GM12878 (cell line): ENCODE measurements at regions not wholly inside any gene's neighbourhood (a gene's known extent, or its start where the extent isn't known, plus 50 kb on each side); places are given as distances from the start of the nearest gene placed in this dataset.

ENCODE experiments used
- BACH1 ChIP-seq: fragments of 450-650 bp; IDR thresholded peaks from 2 replicates; pipeline ENCODE4 v1.6.1; 2017; ENCODE audit warnings: mild to moderate bottlenecking, borderline replicate concordance
- CBX5 ChIP-seq: sonication (generic); IDR thresholded peaks from 2 replicates; pipeline ENCODE4 v1.6.1; 2016; ENCODE audit warnings: low read depth, moderate library complexity, mild to moderate bottlenecking, inconsistent platforms
- EED ChIP-seq: sonication (generic); IDR thresholded peaks from 2 replicates; pipeline ENCODE4 v1.6.1; 2016; ENCODE audit warnings: antibody characterized with exemption, low read depth
- ETV6 ChIP-seq, 2 experiments: fragments of 450-650 bp in 1 of 2; IDR thresholded peaks in 1 of 2; conservative IDR thresholded peaks in 1 of 2; 2 replicates each; pipeline ENCODE4 v1.6.1; 2014; ENCODE audit warnings: antibody characterized with exemption in 1 of 2, borderline replicate concordance in 1 of 2, low read depth in 1 of 2, mild to moderate bottlenecking in 1 of 2, moderate library complexity in 1 of 2
- FOXM1 ChIP-seq: IDR thresholded peaks from 2 replicates; pipeline ENCODE4 v1.6.1; 2012; ENCODE audit warnings: low read depth, mild to moderate bottlenecking, inconsistent platforms, low read length, moderate library complexity
- IKZF1 ChIP-seq: fragments of 450-650 bp; conservative IDR thresholded peaks from 2 replicates; pipeline ENCODE4 v1.6.1; 2017; ENCODE audit warnings: antibody characterized with exemption, mild to moderate bottlenecking
- KDM1A ChIP-seq: fragments of 200-600 bp; sonication (generic); IDR thresholded peaks from 2 replicates; pipeline ENCODE4 v1.6.1; 2016; ENCODE audit warnings: borderline replicate concordance
- MTA3 ChIP-seq: IDR thresholded peaks from 2 replicates; pipeline ENCODE4 v1.6.1; 2012; ENCODE audit warnings: low read length, inconsistent platforms, borderline replicate concordance
- NR2F1 ChIP-seq: fragments of 450-650 bp; conservative IDR thresholded peaks from 2 replicates; pipeline ENCODE4 v1.6.1; 2017; ENCODE audit warnings: mild to moderate bottlenecking
- POLR2A ChIP-seq: IDR thresholded peaks from 2 replicates; pipeline ENCODE4 v1.6.1; 2011; ENCODE audit warnings: low read depth, mild to moderate bottlenecking, low read length
- POLR2AphosphoS5 ChIP-seq: IDR thresholded peaks from 2 replicates; pipeline ENCODE4 v1.6.1; 2011; ENCODE audit warnings: mild to moderate bottlenecking, low read length, inconsistent platforms
- RAD51 ChIP-seq: fragments of 450-650 bp; IDR thresholded peaks from 2 replicates; pipeline ENCODE4 v1.6.1; 2016; ENCODE audit warnings: moderate library complexity, mild to moderate bottlenecking, inconsistent platforms
- RFX5 ChIP-seq: IDR thresholded peaks from 2 replicates; pipeline ENCODE4 v1.6.1; 2011; ENCODE audit warnings: low read depth, low read length, improper control_type of control experiment
- RUNX3 ChIP-seq: IDR thresholded peaks from 2 replicates; pipeline ENCODE4 v1.6.1; 2012; ENCODE audit warnings: low read length, inconsistent platforms
- SIX5 ChIP-seq: IDR thresholded peaks from 2 replicates; pipeline ENCODE4 v1.6.1; 2011; ENCODE audit warnings: mild to moderate bottlenecking, low read depth, low read length, moderate library complexity; ENCODE audit not compliant: severe bottlenecking
- SREBF2 ChIP-seq: IDR thresholded peaks from 2 replicates; pipeline ENCODE4 v1.6.1; 2012; ENCODE audit warnings: mild to moderate bottlenecking, low read length
- SUPT20H ChIP-seq: IDR thresholded peaks from 2 replicates; pipeline ENCODE4 v1.6.1; 2011; ENCODE audit warnings: low read depth, mild to moderate bottlenecking, low read length, moderate library complexity, borderline replicate concordance; ENCODE audit not compliant: control insufficient read depth
- TAF1 ChIP-seq: IDR thresholded peaks from 2 replicates; pipeline ENCODE4 v1.6.1; 2011; ENCODE audit warnings: mild to moderate bottlenecking, low read depth, low read length, borderline replicate concordance
- TCF7 ChIP-seq: IDR thresholded peaks from 2 replicates; pipeline ENCODE4 v1.6.1; 2014; ENCODE audit warnings: antibody characterized with exemption, borderline replicate concordance
- WRNIP1 ChIP-seq: IDR thresholded peaks from 2 replicates; pipeline ENCODE4 v1.6.1; 2011; ENCODE audit warnings: low read depth, low read length, improper control_type of control experiment, borderline replicate concordance
- TF ChIP-seq, protein P1 (sequence below): IDR thresholded peaks from 2 replicates; pipeline ENCODE4 v1.6.1; 2011; ENCODE audit warnings: low read depth, low read length, improper control_type of control experiment, borderline replicate concordance
- TF ChIP-seq, protein P2 (sequence below): IDR thresholded peaks from 2 replicates; pipeline ENCODE4 v1.6.1; 2012; ENCODE audit warnings: low read length, inconsistent platforms
- TF ChIP-seq, protein P3 (sequence below): fragments of 150-350 bp; IDR thresholded peaks from 2 replicates; pipeline ENCODE4 v1.6.1; 2016; ENCODE audit warnings: low read depth, low read length
- TF ChIP-seq, protein P4 (sequence below): fragments of 450-650 bp; IDR thresholded peaks from 2 replicates; pipeline ENCODE4 v1.6.1; 2016; ENCODE audit warnings: mild to moderate bottlenecking
- TF ChIP-seq, protein P5 (sequence below): IDR thresholded peaks from 2 replicates; pipeline ENCODE4 v1.6.1; 2011; ENCODE audit warnings: borderline replicate concordance, low read depth, mild to moderate bottlenecking, moderate library complexity, mixed read lengths, low read length; ENCODE audit not compliant: insufficient read depth; ENCODE audit errors: extremely low read length

DNA sequence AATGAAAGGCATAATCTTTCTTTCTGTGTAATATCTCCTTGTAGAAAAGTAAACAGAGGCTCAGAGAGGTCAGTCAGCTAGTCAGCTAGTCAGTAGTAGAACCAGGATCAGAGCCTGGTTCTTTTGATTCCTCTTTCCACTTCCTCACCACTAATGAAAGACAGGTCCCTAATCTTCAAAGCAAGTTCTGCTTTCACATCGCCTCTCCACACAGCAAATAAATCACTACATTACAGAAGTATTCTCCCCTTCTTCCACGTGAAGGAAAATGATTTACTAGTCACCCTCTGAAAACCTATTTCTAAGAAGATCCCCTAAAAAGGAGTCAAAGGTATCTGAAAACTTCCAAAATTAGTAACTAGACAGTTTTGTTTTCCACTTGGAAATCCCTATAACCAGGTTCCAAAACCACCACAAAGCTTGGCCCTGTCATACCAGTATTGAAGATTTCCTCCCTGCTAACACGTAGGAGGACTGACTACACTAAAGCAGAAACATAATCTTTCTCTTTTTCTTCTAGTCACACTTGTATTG is 140.5 kb upstream of the TARS1 start (continued):
- TF ChIP-seq SUPT20H (no peak), RUNX3 (peak; percentile 99), FOXM1 (peak; percentile 91), ETV6 (conservative IDR thresholded peaks at IDR 0.05 in 1 of 2, IDR thresholded peaks at IDR 0.05 in 1 of 2; ENCODE audit: borderline replicate concordance in 1 of 2, low read depth in 1 of 2) (peak in 1 of 2 experiments; percentile 94; a peak in 2 of 4 replicates), TCF7 (peak; percentile 99), IKZF1 (peak; percentile 81), EED (peak; percentile 90), RFX5 (no peak), RAD51 (no peak), MTA3 (peak; percentile 87; the same call in 1 of the 2 replicates), TAF1 (no peak), POLR2AphosphoS5 (no peak), NR2F1 (peak; percentile 37; the same call in 1 of the 2 replicates), WRNIP1 (no peak), SREBF2 (no peak), SIX5 (no peak), KDM1A (no peak), CBX5 (0 out of 2 replicates have a peak, but pooled peaks have one; percentile 43), BACH1 (no peak), POLR2A (no peak)
- TF ChIP-seq, protein P1, sequence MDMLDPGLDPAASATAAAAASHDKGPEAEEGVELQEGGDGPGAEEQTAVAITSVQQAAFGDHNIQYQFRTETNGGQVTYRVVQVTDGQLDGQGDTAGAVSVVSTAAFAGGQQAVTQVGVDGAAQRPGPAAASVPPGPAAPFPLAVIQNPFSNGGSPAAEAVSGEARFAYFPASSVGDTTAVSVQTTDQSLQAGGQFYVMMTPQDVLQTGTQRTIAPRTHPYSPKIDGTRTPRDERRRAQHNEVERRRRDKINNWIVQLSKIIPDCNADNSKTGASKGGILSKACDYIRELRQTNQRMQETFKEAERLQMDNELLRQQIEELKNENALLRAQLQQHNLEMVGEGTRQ = no peak
- TF ChIP-seq, protein P2, sequence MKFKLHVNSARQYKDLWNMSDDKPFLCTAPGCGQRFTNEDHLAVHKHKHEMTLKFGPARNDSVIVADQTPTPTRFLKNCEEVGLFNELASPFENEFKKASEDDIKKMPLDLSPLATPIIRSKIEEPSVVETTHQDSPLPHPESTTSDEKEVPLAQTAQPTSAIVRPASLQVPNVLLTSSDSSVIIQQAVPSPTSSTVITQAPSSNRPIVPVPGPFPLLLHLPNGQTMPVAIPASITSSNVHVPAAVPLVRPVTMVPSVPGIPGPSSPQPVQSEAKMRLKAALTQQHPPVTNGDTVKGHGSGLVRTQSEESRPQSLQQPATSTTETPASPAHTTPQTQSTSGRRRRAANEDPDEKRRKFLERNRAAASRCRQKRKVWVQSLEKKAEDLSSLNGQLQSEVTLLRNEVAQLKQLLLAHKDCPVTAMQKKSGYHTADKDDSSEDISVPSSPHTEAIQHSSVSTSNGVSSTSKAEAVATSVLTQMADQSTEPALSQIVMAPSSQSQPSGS = peak; percentile 81
- TF ChIP-seq, protein P3, sequence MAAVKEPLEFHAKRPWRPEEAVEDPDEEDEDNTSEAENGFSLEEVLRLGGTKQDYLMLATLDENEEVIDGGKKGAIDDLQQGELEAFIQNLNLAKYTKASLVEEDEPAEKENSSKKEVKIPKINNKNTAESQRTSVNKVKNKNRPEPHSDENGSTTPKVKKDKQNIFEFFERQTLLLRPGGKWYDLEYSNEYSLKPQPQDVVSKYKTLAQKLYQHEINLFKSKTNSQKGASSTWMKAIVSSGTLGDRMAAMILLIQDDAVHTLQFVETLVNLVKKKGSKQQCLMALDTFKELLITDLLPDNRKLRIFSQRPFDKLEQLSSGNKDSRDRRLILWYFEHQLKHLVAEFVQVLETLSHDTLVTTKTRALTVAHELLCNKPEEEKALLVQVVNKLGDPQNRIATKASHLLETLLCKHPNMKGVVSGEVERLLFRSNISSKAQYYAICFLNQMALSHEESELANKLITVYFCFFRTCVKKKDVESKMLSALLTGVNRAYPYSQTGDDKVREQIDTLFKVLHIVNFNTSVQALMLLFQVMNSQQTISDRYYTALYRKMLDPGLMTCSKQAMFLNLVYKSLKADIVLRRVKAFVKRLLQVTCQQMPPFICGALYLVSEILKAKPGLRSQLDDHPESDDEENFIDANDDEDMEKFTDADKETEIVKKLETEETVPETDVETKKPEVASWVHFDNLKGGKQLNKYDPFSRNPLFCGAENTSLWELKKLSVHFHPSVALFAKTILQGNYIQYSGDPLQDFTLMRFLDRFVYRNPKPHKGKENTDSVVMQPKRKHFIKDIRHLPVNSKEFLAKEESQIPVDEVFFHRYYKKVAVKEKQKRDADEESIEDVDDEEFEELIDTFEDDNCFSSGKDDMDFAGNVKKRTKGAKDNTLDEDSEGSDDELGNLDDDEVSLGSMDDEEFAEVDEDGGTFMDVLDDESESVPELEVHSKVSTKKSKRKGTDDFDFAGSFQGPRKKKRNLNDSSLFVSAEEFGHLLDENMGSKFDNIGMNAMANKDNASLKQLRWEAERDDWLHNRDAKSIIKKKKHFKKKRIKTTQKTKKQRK = no peak
- TF ChIP-seq, protein P4, sequence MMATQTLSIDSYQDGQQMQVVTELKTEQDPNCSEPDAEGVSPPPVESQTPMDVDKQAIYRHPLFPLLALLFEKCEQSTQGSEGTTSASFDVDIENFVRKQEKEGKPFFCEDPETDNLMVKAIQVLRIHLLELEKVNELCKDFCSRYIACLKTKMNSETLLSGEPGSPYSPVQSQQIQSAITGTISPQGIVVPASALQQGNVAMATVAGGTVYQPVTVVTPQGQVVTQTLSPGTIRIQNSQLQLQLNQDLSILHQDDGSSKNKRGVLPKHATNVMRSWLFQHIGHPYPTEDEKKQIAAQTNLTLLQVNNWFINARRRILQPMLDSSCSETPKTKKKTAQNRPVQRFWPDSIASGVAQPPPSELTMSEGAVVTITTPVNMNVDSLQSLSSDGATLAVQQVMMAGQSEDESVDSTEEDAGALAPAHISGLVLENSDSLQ = 0 out of 2 replicates have a peak, but pooled peaks have one; percentile 24
- TF ChIP-seq, protein P5, sequence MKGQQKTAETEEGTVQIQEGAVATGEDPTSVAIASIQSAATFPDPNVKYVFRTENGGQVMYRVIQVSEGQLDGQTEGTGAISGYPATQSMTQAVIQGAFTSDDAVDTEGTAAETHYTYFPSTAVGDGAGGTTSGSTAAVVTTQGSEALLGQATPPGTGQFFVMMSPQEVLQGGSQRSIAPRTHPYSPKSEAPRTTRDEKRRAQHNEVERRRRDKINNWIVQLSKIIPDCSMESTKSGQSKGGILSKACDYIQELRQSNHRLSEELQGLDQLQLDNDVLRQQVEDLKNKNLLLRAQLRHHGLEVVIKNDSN = no peak
